NB4 (cell line): ENCODE measurements at regions not wholly inside any gene's neighbourhood (a gene's known extent, or its start where the extent isn't known, plus 50 kb on each side); places are given as distances from the start of the nearest gene placed in this dataset.

ENCODE experiments used
- MAX ChIP-seq: IDR thresholded peaks from 2 replicates; pipeline ENCODE4 v1.6.1; 2011; ENCODE audit warnings: low read depth, low read length
- MYC ChIP-seq: IDR thresholded peaks from 2 replicates; pipeline ENCODE4 v1.6.1; 2011; ENCODE audit warnings: low read depth, low read length
- POLR2A ChIP-seq: IDR thresholded peaks from 2 replicates; pipeline ENCODE4 v1.6.1; 2011; ENCODE audit warnings: mild to moderate bottlenecking; ENCODE audit not compliant: insufficient read length; ENCODE audit errors: extremely low read depth
- TF ChIP-seq, protein P1 (sequence below): IDR thresholded peaks from one replicate; pipeline ENCODE4 v1.5.1; 2012; ENCODE audit warnings: low read depth, low read length

DNA sequence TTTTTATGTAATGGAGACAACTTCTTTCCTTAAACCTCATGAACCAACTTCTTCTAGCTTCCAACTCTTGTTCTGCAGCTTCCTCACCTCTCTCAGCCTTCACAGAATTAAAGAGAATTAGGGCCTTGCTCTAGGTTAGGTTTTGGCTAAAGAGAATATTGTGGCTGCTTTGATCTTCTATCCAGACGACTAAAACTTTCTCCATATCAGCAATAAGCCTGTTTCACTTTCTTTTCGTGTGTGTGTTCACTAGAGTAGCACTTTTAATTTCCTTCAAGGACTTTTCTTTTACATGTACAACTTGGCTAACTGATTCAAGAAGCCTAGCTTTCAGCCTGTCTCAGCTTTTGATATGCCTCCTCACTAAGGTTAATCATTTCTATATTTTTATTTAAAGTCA is 596.1 kb upstream of the NRSN1 start:
- TF ChIP-seq, protein P1, sequence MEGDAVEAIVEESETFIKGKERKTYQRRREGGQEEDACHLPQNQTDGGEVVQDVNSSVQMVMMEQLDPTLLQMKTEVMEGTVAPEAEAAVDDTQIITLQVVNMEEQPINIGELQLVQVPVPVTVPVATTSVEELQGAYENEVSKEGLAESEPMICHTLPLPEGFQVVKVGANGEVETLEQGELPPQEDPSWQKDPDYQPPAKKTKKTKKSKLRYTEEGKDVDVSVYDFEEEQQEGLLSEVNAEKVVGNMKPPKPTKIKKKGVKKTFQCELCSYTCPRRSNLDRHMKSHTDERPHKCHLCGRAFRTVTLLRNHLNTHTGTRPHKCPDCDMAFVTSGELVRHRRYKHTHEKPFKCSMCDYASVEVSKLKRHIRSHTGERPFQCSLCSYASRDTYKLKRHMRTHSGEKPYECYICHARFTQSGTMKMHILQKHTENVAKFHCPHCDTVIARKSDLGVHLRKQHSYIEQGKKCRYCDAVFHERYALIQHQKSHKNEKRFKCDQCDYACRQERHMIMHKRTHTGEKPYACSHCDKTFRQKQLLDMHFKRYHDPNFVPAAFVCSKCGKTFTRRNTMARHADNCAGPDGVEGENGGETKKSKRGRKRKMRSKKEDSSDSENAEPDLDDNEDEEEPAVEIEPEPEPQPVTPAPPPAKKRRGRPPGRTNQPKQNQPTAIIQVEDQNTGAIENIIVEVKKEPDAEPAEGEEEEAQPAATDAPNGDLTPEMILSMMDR, result no peak
- TF ChIP-seq POLR2A, result no peak
- TF ChIP-seq MYC, result no peak
- TF ChIP-seq MAX, result no peak
